Right ventricle myocardium inferior (tissue), 1 donor: ENCODE measurements at regions not wholly inside any gene's neighbourhood (a gene's known extent, or its start where the extent isn't known, plus 50 kb on each side); places are given as distances from the start of the nearest gene placed in this dataset.
"Not testable (repeated sequence)": the region's sequence is repeated elsewhere in the genome, so short reads cannot be mapped to it uniquely, and the experiment has no call there.

Experiments used
- ATAC-seq: fragments of 200-7000 bp; cut with Tn5 transposase; one replicate; pipeline ENCODE4 v1.9.1; 2020; ENCODE audit warnings: mild to moderate bottlenecking, moderate library complexity
- DNase-seq: peaks from one replicate; pipeline ENCODE4 v3.0.0; 2021; ENCODE audit errors: missing footprints
- intact Hi-C: fragments of 100-400 bp; cut with DNase I; formaldehyde crosslinking; loops from one replicate; pipeline ENCODE4 v1.11.0; 2022
- donor health status: DM: no; HTN: yes; CAD: no; lungs with severe emphysema.

GRCh38 chr4:72948080-72948479 is 121.4 kb downstream of the COX18 start:
- DNase-seq (no peak), ATAC-seq (no peak)
- intact Hi-C loops: no loop called here

- no peak for ATAC-seq
- intact Hi-C loops: no loop called here
- DNase-seq: no peak
Observed at GRCh38 chr4:72945719-72946336, 123.7 kb downstream of the COX18 start.

GRCh38 chr4:72942565-72942964 is 127.0 kb downstream of the COX18 start:
- intact Hi-C loops: no loop called here
- DNase-seq: no peak

GRCh38 chr4:72938516-72938915 is 131.0 kb downstream of the COX18 start:
- no peak for ATAC-seq
- intact Hi-C loops: no loop called here
- no peak for DNase-seq

More at GRCh38 chr4:72942565-72942964, 127.0 kb downstream of the COX18 start:
- ATAC-seq: no peak

- no peak for ATAC-seq
- DNase-seq: no peak
- intact Hi-C loops: no loop called here
Observed at GRCh38 chr4:72935462-72935861, 134.1 kb downstream of the COX18 start.

GRCh38 chr4:72933029-72933428 is 136.5 kb downstream of the COX18 start:
- ATAC-seq: no peak
- intact Hi-C loops: no loop called here

GRCh38 chr4:72931346-72931745 is 138.2 kb downstream of the COX18 start:
- intact Hi-C loops: no loop called here
- ATAC-seq: no peak
- no peak for DNase-seq

More at GRCh38 chr4:72933029-72933428, 136.5 kb downstream of the COX18 start:
- no peak for DNase-seq

GRCh38 chr4:72929596-72930274 is 139.8 kb downstream of the COX18 start:
- ATAC-seq, DNase-seq, intact Hi-C loops: not testable (repeated sequence)

- no peak for DNase-seq
- ATAC-seq: no peak
- intact Hi-C loops: no loop called here
Observed at GRCh38 chr4:72924814-72925213, 144.7 kb downstream of the COX18 start.

- intact Hi-C loops: no loop called here
- no peak for DNase-seq
- ATAC-seq: no peak
Observed at GRCh38 chr4:72919937-72920336, 149.6 kb downstream of the COX18 start.

- DNase-seq (no peak), ATAC-seq (no peak)
- intact Hi-C loops: no loop called here
Observed at GRCh38 chr4:72919464-72919863, 150.1 kb downstream of the COX18 start.

GRCh38 chr4:72918362-72918761 is 151.2 kb downstream of the COX18 start:
- ATAC-seq (no peak), DNase-seq (no peak)
- intact Hi-C loops: no loop called here

GRCh38 chr4:72911316-72911715 is 158.2 kb downstream of the COX18 start:
- ATAC-seq (no peak), DNase-seq (no peak)
- intact Hi-C loops: no loop called here

- DNase-seq: no peak
- no peak for ATAC-seq
- intact Hi-C loops: loop anchor here (10.0 kb wide), 1 partner anchor 205 kb away; no protein-coding TSS in a partner anchor
Observed at GRCh38 chr4:72909461-72909860, 160.1 kb downstream of the COX18 start.

GRCh38 chr4:72902354-72902753 is 167.2 kb downstream of the COX18 start:
- DNase-seq (no peak), ATAC-seq (no peak)
- intact Hi-C loops: loop anchor here (10.0 kb wide), 1 partner anchor 198 kb away; no protein-coding TSS in a partner anchor

- DNase-seq (no peak), ATAC-seq (no peak)
- intact Hi-C loops: loop anchor here (10.0 kb wide), 1 partner anchor 197 kb away; no protein-coding TSS in a partner anchor
Observed at GRCh38 chr4:72901553-72901952, 168.0 kb downstream of the COX18 start.

- intact Hi-C loops: loop anchor here (10.0 kb wide), 1 partner anchor 196 kb away; no protein-coding TSS in a partner anchor
- DNase-seq (no peak), ATAC-seq (peak; percentile 49)
Observed at GRCh38 chr4:72900952-72901351, 168.6 kb downstream of the COX18 start.

- no peak for ATAC-seq
- intact Hi-C loops: loop anchor here (10.0 kb wide), 1 partner anchor 195 kb away; no protein-coding TSS in a partner anchor
Observed at GRCh38 chr4:72899621-72900020, 169.9 kb downstream of the COX18 start.

GRCh38 chr4:72899214-72899613 is 170.3 kb downstream of the COX18 start:
- DNase-seq (no peak), ATAC-seq (no peak)
- intact Hi-C loops: no loop called here

More at GRCh38 chr4:72899621-72900020, 169.9 kb downstream of the COX18 start:
- DNase-seq: no peak

GRCh38 chr4:72896515-72896914 is 173.0 kb downstream of the COX18 start:
- ATAC-seq: peak; percentile 95
- intact Hi-C loops: no loop called here
- DNase-seq: no peak
